ENCODE measurements at regions not wholly inside any gene's neighbourhood (a gene's known extent, or its start where the extent isn't known, plus 50 kb on each side); places are given as distances from the start of the nearest gene placed in this dataset.

- TF ChIP-seq CTCF (IDR thresholded peaks at IDR 0.05) (no peak), POLR2A (IDR thresholded peaks at IDR 0.05) (no peak)
Observed at GRCh38 chrX:139446832-139447231, 83.7 kb upstream of the F9 start.
